ENCODE measurements at regions not wholly inside any gene's neighbourhood (a gene's known extent, or its start where the extent isn't known, plus 50 kb on each side); places are given as distances from the start of the nearest gene placed in this dataset.

GRCh38 chr16:35258381-35258780 lies 1799.0 kb downstream of the TP53TG3F start:
- H3K4me3 ChIP-seq: no peak overlapping the region
- intact Hi-C loops (cut with DNase I): no loop called here
- no peaks in the 10 kb centered on the region for H3K27me3 ChIP-seq
- no peaks in the 10 kb centered on the region for H3K36me3 ChIP-seq
- H3K27ac ChIP-seq: no peak overlapping the region
- 57 to 72% (median 71%) methylated on average over 9 of the region's 9 CpGs for WGBS, 3 donors
- TF ChIP-seq POLR2A (IDR thresholded peaks at IDR 0.05) (no peak), EP300 (IDR thresholded peaks at IDR 0.05) (no peak)
- TF ChIP-seq, protein P1, sequence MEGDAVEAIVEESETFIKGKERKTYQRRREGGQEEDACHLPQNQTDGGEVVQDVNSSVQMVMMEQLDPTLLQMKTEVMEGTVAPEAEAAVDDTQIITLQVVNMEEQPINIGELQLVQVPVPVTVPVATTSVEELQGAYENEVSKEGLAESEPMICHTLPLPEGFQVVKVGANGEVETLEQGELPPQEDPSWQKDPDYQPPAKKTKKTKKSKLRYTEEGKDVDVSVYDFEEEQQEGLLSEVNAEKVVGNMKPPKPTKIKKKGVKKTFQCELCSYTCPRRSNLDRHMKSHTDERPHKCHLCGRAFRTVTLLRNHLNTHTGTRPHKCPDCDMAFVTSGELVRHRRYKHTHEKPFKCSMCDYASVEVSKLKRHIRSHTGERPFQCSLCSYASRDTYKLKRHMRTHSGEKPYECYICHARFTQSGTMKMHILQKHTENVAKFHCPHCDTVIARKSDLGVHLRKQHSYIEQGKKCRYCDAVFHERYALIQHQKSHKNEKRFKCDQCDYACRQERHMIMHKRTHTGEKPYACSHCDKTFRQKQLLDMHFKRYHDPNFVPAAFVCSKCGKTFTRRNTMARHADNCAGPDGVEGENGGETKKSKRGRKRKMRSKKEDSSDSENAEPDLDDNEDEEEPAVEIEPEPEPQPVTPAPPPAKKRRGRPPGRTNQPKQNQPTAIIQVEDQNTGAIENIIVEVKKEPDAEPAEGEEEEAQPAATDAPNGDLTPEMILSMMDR (IDR thresholded peaks at IDR 0.05): no peak
- H3K9me3 ChIP-seq: no peaks in the 10 kb centered on the region
- H3K4me1 ChIP-seq (ENCODE audit: insufficient read depth): no peaks in the 10 kb centered on the region
- no peak for DNase-seq

- no peak for TF ChIP-seq EP300 (IDR thresholded peaks at IDR 0.05)
- TF ChIP-seq, protein P1 (IDR thresholded peaks at IDR 0.05): no peak
- TF ChIP-seq POLR2A (IDR thresholded peaks at IDR 0.05): no peak
- intact Hi-C loops (cut with DNase I): no loop called here
- no peak overlapping the region for H3K27ac ChIP-seq
- H3K9me3 ChIP-seq: no peaks in the 10 kb centered on the region
- no peak for DNase-seq
- no peaks in the 10 kb centered on the region for H3K27me3 ChIP-seq
- H3K36me3 ChIP-seq: no peaks in the 10 kb centered on the region
- WGBS, 3 donors: 45 to 62% (median 54%) methylated on average over 3 of the region's 3 CpGs
- H3K4me3 ChIP-seq: no peak overlapping the region
- H3K4me1 ChIP-seq (ENCODE audit: insufficient read depth): no peaks in the 10 kb centered on the region
These were observed 1836.4 kb downstream of the TP53TG3F start for GRCh38 chr16:35295856-35296255.

DNA sequence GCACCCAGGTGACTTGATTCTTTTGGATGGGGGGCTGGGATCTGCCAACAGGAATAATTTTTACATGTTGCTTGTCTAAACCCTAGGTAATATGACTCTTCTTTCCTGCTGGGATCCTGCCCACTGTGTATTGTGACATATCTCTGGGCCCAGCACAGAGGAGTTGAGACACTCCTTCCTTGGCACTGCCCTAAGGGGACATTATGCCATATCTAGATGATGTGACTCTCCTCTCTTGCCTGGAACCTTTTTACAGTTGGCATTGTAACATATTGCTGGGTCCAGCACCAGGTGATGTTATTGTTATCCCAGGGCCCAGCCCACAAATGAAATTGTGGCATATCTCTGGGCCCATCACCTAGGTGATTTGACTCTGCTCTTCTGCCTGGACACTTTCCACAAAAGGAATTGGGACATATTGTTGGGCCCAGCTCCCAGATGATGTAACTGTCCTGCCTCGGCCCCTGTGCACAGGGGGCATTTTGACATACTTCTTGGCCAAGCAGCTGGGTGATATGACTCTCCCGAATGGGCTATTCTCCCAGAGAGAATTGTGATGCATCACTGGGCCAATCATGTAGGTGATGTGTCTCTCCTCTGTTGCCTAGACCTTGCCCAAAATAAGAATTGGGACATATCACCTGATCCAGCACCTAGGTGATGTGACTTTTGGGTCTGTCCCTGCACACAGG lies 1837.7 kb downstream of the TP53TG3F start:
- no peaks in the 10 kb centered on the region for H3K27me3 ChIP-seq
- H3K4me3 ChIP-seq: no peak overlapping the region
- H3K4me1 ChIP-seq (ENCODE audit: insufficient read depth): no peaks in the 10 kb centered on the region
- intact Hi-C loops (cut with DNase I): no loop called here
- H3K27ac ChIP-seq: no peak overlapping the region
- 52 to 60% (median 58%) methylated on average over 2 of the region's 2 CpGs for WGBS, 3 donors
- TF ChIP-seq EP300 (IDR thresholded peaks at IDR 0.05) (no peak), POLR2A (IDR thresholded peaks at IDR 0.05) (no peak)
- TF ChIP-seq, protein P1 (IDR thresholded peaks at IDR 0.05): no peak
- H3K36me3 ChIP-seq: no peaks in the 10 kb centered on the region
- no peak for DNase-seq
- no peaks in the 10 kb centered on the region for H3K9me3 ChIP-seq

DNA sequence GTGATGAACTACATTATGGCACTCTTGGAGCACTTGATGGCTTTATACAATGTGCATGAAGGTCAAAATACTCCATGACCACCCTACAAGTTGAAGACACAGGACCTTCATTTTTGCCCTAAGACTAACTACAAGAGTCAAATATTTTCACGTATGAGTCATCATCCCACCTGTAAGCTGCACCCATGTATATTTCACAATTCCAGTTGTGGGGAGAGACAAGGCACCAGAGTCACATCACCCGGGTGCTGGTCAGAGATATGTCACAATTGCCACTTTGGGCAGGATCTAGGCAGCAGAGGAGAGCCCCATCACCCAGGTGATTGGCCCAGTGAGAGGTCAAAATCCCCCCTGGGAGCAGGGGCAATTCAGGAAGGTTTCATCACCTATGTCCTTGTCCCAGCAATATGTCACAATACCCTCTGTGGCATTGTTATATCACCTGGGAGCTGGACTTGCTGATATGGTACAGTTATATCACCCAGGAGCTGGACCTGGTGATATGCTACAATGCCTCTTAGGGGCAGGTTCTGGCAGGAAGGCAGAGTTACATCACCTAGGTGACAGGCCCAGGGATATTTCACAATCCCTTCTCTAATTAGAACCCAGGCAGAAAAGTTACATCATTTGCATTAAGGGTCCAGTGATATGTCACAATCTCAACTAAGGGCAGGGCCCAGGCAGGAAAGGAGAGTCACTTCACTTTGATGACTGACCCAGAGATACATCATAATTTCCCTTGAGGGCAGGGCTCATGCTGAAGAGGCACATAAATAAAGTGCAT lies 1839.2 kb downstream of the TP53TG3F start:
- no peak for DNase-seq
- intact Hi-C loops (cut with DNase I): no loop called here
- Histone ChIP-seq H3K27ac (no peak overlapping the region), H3K27me3 (no peaks in the 10 kb centered on the region), H3K4me3 (no peak overlapping the region), H3K36me3 (no peaks in the 10 kb centered on the region), H3K4me1 (ENCODE audit: insufficient read depth) (no peaks in the 10 kb centered on the region), H3K9me3 (no peaks in the 10 kb centered on the region)
- 53 to 68% (median 55%) methylated on average over 2 of the region's 2 CpGs for WGBS, 3 donors
- TF ChIP-seq, protein P1 (IDR thresholded peaks at IDR 0.05): no peak
- no peak for TF ChIP-seq EP300 (IDR thresholded peaks at IDR 0.05)
- no peak for TF ChIP-seq POLR2A (IDR thresholded peaks at IDR 0.05)
